GM12878 (cell line): ENCODE measurements at regions not wholly inside any gene's neighbourhood (a gene's known extent, or its start where the extent isn't known, plus 50 kb on each side); places are given as distances from the start of the nearest gene placed in this dataset.
A peak's percentile ranks its signal among the peaks of the same experiment; 100 is the strongest.

Experiments used
- ATAC-seq: fragments of 200-7000 bp; cut with Tn5 transposase; 3 replicates; pipeline ENCODE4 v1.9.1; 2020; ENCODE audit warnings: mild to moderate bottlenecking, moderate library complexity
- BruUV-seq: library from RNA; stranded (reverse); fragments of 400-500 nt; replicated peaks from 2 replicates; lab custom pipeline; 2021; lab: Mats Ljungman, UMichigan
- CTCF ChIA-PET: fragments of 300-600 bp; sonication (Branson Sonifier 250); formaldehyde crosslinking; extraction: SDS; loops from one replicate; lab custom pipeline; 2021; ENCODE audit warnings: inconsistent platforms; lab: Yijun Ruan, JAX
- POLR2A ChIA-PET: fragments of 350-600 bp; formaldehyde crosslinking; extraction: SDS; loops from one replicate; lab custom pipeline; 2021; ENCODE audit warnings: inconsistent platforms; lab: Charles Lee
- RAD21 ChIA-PET: fragments of 300-600 bp; sonication (Branson Sonifier 250); formaldehyde crosslinking; loops from one replicate; lab custom pipeline; 2023; ENCODE audit warnings: antibody characterized with exemption; ENCODE audit not compliant: unreplicated experiment; lab: Charles Lee
- SMC1A ChIA-PET: fragments of 300-600 bp; sonication (Branson Sonifier 250); formaldehyde crosslinking; loops from one replicate; lab custom pipeline; 2023; ENCODE audit not compliant: unreplicated experiment, uncharacterized antibody; lab: Charles Lee
- DNase-seq: peaks from one replicate; pipeline ENCODE4 v3.0.0-alpha.2; 2011; ENCODE audit warnings: low read depth, low spot score
- FAIRE-seq: peaks from 3 replicates; lab custom pipeline; 2011; peaks lifted over from hg19 to GRCh38; lab: Jason Lieb, UNC
- H2AFZ ChIP-seq: 2 replicates; pipeline ENCODE4 v1.6.0; 2011; ENCODE audit warnings: low read depth, low read length, control low read depth; ENCODE audit not compliant: control insufficient read depth
- H3K27ac ChIP-seq: 2 replicates; pipeline ENCODE4 v1.5.1; 2011; ENCODE audit warnings: control low read depth; ENCODE audit not compliant: control insufficient read depth, insufficient read depth
- H3K27me3 ChIP-seq, 2 experiments: replicated peaks in 1 of 2; 2 replicates each; pipeline versions ENCODE4 v1.6.0 to v1.6.1; 2011; ENCODE audit warnings: low read length in 1 of 2; ENCODE audit not compliant: control insufficient read depth in 2 of 2, insufficient read depth in 2 of 2
- H3K36me3 ChIP-seq, 2 experiments: 2 replicates each; pipeline ENCODE4 v1.5.1; 2011; ENCODE audit warnings: low read length in 1 of 2; ENCODE audit not compliant: control insufficient read depth in 2 of 2, insufficient read depth in 2 of 2
- H3K4me1 ChIP-seq: 2 replicates; pipeline ENCODE4 v1.6.1; 2011; ENCODE audit warnings: mild to moderate bottlenecking, low read length, moderate library complexity, mixed read lengths; ENCODE audit not compliant: control insufficient read depth, insufficient read depth
- H3K4me2 ChIP-seq: 2 replicates; pipeline ENCODE4 v1.6.0; 2011; ENCODE audit warnings: control low read depth; ENCODE audit not compliant: control insufficient read depth, insufficient read depth
- H3K4me3 ChIP-seq: fragments of 200-600 bp; sonication (generic); 2 replicates; pipeline ENCODE4 v1.5.1; 2016
- H3K79me2 ChIP-seq: 2 replicates; pipeline ENCODE4 v1.6.0; 2011; ENCODE audit warnings: low read length; ENCODE audit not compliant: control insufficient read depth, insufficient read depth
- H3K9ac ChIP-seq: 2 replicates; pipeline ENCODE4 v1.8.0; 2011; ENCODE audit warnings: low read length, control low read depth, mixed read lengths; ENCODE audit not compliant: control insufficient read depth, insufficient read depth
- H3K9me3 ChIP-seq: replicated peaks from 3 replicates; pipeline ENCODE4 v1.5.1; 2011; ENCODE audit warnings: mild to moderate bottlenecking, low read length; ENCODE audit not compliant: control insufficient read depth, insufficient read depth
- H4K20me1 ChIP-seq: 2 replicates; pipeline ENCODE4 v1.6.0; 2011; ENCODE audit not compliant: control insufficient read depth, insufficient read depth
- CHD4 ChIP-seq: fragments of 200-600 bp; sonication (generic); IDR thresholded peaks from 2 replicates; pipeline ENCODE4 v1.6.1; 2016; ENCODE audit warnings: mild to moderate bottlenecking
- FOXM1 ChIP-seq: IDR thresholded peaks from 2 replicates; pipeline ENCODE4 v1.6.1; 2012; ENCODE audit warnings: low read depth, mild to moderate bottlenecking, inconsistent platforms, low read length, moderate library complexity
- IKZF2 ChIP-seq, 2 experiments: fragments of 450-650 bp; IDR thresholded peaks; 2 replicates each; pipeline ENCODE4 v1.6.1; 2017; ENCODE audit warnings: mild to moderate bottlenecking in 2 of 2, moderate library complexity in 2 of 2
- MEF2B ChIP-seq: fragments of 450-650 bp; IDR thresholded peaks from 2 replicates; pipeline ENCODE4 v1.6.1; 2018; ENCODE audit warnings: mild to moderate bottlenecking, moderate library complexity; ENCODE audit not compliant: partially characterized antibody, poor library complexity, severe bottlenecking
- MTA2 ChIP-seq: fragments of 450-650 bp; IDR thresholded peaks from 2 replicates; pipeline ENCODE4 v1.6.1; 2016; ENCODE audit warnings: low read depth, mild to moderate bottlenecking, moderate library complexity
- NFIC ChIP-seq: IDR thresholded peaks from 2 replicates; pipeline ENCODE4 v1.6.1; 2012; ENCODE audit warnings: low read depth, mild to moderate bottlenecking, inconsistent platforms, low read length, moderate library complexity
- SMAD1 ChIP-seq: fragments of 450-650 bp; IDR thresholded peaks from 2 replicates; pipeline ENCODE4 v1.6.1; 2018; ENCODE audit warnings: mild to moderate bottlenecking, low read depth; ENCODE audit not compliant: partially characterized antibody
- SPI1 ChIP-seq: IDR thresholded peaks from 2 replicates; pipeline ENCODE4 v1.6.1; 2011; ENCODE audit warnings: low read depth, mild to moderate bottlenecking, low read length, moderate library complexity, borderline replicate concordance; ENCODE audit not compliant: insufficient read depth
- SUZ12 ChIP-seq: fragments of 200-600 bp; sonication (generic); IDR thresholded peaks from one replicate; pipeline ENCODE4 v1.6.1; 2018; ENCODE audit warnings: antibody characterized with exemption, mild to moderate bottlenecking; ENCODE audit not compliant: unreplicated experiment
- ZNF24 ChIP-seq: fragments of 450-650 bp; IDR thresholded peaks from 2 replicates; pipeline ENCODE4 v1.6.1; 2017; ENCODE audit warnings: antibody characterized with exemption, mild to moderate bottlenecking
- WGBS: methylation state at CpG from one replicate; pipeline ENCODE4 v1.1.6; 2016; ENCODE audit warnings: low lambda C conversion rate; ENCODE audit not compliant: insufficient replicate concordance, insufficient coverage; ENCODE audit errors: missing lambda C conversion rate; 5-methylcytosine and 5-hydroxymethylcytosine counted together
- in situ Hi-C: fragments of 300-500 bp; cut with MboI; formaldehyde crosslinking; loops from 9 replicates; pipeline ENCODE4 v1.14.3; 2018; ENCODE audit warnings: mixed read lengths
- intact Hi-C: fragments of 100-400 bp; cut with micrococcal nuclease; formaldehyde crosslinking; loops from one replicate; pipeline ENCODE4 v1.14.2; 2022; ENCODE audit not compliant: unreplicated experiment

DNA sequence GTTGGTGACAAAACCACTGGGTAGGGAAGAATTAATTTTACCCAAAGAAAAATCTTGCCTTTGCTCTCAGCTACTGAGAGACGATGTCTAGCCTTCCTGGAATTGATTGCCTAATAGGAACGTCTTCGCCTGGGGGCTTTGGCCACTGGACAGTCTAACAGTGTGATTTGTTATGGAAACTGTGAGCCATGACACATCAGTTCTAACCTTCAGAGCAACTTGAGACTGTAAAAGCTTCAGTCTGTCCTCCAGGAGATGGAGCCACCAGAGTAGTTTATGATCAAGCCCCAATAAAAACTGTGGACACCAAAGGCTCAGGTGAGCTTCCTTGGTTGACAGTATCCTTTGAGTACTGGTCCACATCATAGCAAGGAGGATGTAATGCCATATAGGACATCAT is 235.8 kb upstream of the TMCO5A start:
- no peaks in the 10 kb centered on the region for H3K36me3 ChIP-seq
- POLR2A ChIA-PET: no interaction called here
- H3K9ac ChIP-seq: no peak overlapping the region
- intact Hi-C loops: no loop called here
- no peak overlapping the region for H3K4me3 ChIP-seq
- CTCF ChIA-PET: interaction anchor here (0.8 to 0.9 kb wide), 2 partner anchors 180 to 183 kb away, joined by 3 to 4 read pairs; no protein-coding TSS in a partner anchor
- in situ Hi-C loops: no loop called here
- no peaks in the 10 kb centered on the region for H4K20me1 ChIP-seq
- SMC1A ChIA-PET: no interaction called here
- RAD21 ChIA-PET: no interaction called here
- FAIRE-seq: no peak
- TF ChIP-seq NFIC (no peak), SMAD1 (no peak), CHD4 (no peak), SUZ12 (no peak)
- H3K4me1 ChIP-seq: no peaks in the 10 kb centered on the region
- H3K9me3 ChIP-seq: no peaks in the 10 kb centered on the region
- no peak overlapping the region for H3K4me2 ChIP-seq
- no peak for DNase-seq
- no peak overlapping the region for H3K27ac ChIP-seq
- WGBS: 15% methylated on average over 3 of the region's 3 CpGs
- H3K27me3 ChIP-seq: no peaks in the 10 kb centered on the region
- no peak overlapping the region for H2AFZ ChIP-seq
- H3K79me2 ChIP-seq: no peaks in the 10 kb centered on the region
- BruUV-seq: no TSS peak
- no peak for ATAC-seq

DNA sequence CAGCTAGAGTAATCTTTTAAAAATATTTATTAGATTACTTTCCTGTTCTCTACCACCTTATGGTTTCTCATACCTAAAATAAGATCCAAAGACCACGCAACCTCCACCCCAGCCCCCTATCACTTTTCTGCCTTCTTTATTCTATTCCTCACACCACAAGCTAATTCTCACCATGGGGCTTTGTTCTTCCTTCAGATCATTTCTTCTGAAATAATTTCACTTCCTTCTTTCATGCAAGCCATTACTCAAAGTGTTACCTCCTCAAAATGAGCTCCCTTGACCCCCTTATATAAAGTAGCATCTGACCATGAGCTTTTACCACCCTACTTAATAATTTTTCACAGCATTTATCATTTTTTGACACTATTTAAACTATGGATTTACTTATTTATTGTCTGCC is 233.2 kb upstream of the TMCO5A start:
- Histone ChIP-seq H3K9me3 (no peaks in the 10 kb centered on the region), H3K4me1 (no peaks in the 10 kb centered on the region), H3K27me3 (no peaks in the 10 kb centered on the region), H3K9ac (no peak overlapping the region), H3K27ac (no peak overlapping the region), H3K4me3 (no peak overlapping the region), H3K4me2 (no peak overlapping the region), H3K79me2 (no peaks in the 10 kb centered on the region), H2AFZ (no peak overlapping the region), H4K20me1 (no peaks in the 10 kb centered on the region), H3K36me3 (no peaks in the 10 kb centered on the region)
- WGBS: 8% methylated on average over 1 of the region's 1 CpG
- POLR2A ChIA-PET: no interaction called here
- SMC1A ChIA-PET: interaction anchor here (0.6 to 1.6 kb wide), 2 partner anchors 18 to 818 kb away, joined by 3 to 4 read pairs; no protein-coding TSS in a partner anchor
- no TSS peak for BruUV-seq
- CTCF ChIA-PET: interaction anchor here (0.9 to 1.3 kb wide), 2 partner anchors 23 to 138 kb away, joined by 3 read pairs; no protein-coding TSS in a partner anchor
- in situ Hi-C loops (no loop called here), intact Hi-C loops (loop anchor here (10.0 kb wide), 1 partner anchor 64 kb away; no protein-coding TSS in a partner anchor)
- no peak for DNase-seq
- no peak; the same call in 1 of the 3 replicates for ATAC-seq
- RAD21 ChIA-PET: no interaction called here
- no peak for FAIRE-seq
- TF ChIP-seq MEF2B: peak; percentile 9
- TF ChIP-seq FOXM1: no peak
- TF ChIP-seq ZNF24: peak; percentile 92
- peak; percentile 66 for TF ChIP-seq MTA2
- TF ChIP-seq IKZF2 (IDR thresholded peaks at IDR 0.05): peak; percentile 7 to 36; a peak in 1 of 4 replicates
- TF ChIP-seq SPI1: peak; percentile 29; the same call in 1 of the 2 replicates
